SK-N-SH (cell line): ENCODE measurements at regions not wholly inside any gene's neighbourhood (a gene's known extent, or its start where the extent isn't known, plus 50 kb on each side); places are given as distances from the start of the nearest gene placed in this dataset.

Experiments used
- CTCF ChIA-PET: fragments of 300-600, 350-600 bp; formaldehyde crosslinking; extraction: SDS; loops from one replicate; lab custom pipeline; 2021; lab: Yijun Ruan, JAX
- POLR2A ChIA-PET: fragments of 350-600 bp; sonication (Branson Sonifier 250); formaldehyde crosslinking; extraction: SDS; loops from one replicate; lab custom pipeline; 2020; ENCODE audit warnings: antibody characterized with exemption, inconsistent platforms; lab: Yijun Ruan, JAX
- DNase-seq: peaks from one replicate; pipeline ENCODE4 v3.0.0; 2012
- H2AFZ ChIP-seq: fragments of 200-600 bp; sonication (generic); 2 replicates; pipeline ENCODE4 v1.8.1; 2016; ENCODE audit warnings: antibody characterized with exemption, mild to moderate bottlenecking, low read depth
- H3F3A ChIP-seq: fragments of 200-600 bp; sonication (generic); replicated peaks from 2 replicates; pipeline ENCODE3; 2016; ENCODE audit warnings: antibody characterized with exemption, mild to moderate bottlenecking; ENCODE audit not compliant: insufficient read depth
- H3K27ac ChIP-seq, 2 experiments: fragments of 200-500 bp in 1 of 2; fragments of 200-600 bp in 1 of 2; sonication (Bioruptor generic) in 1 of 2; sonication (generic), shearing (Covaris generic) in 1 of 2; 2 replicates each; pipeline versions ENCODE4 v1.5.1 to v1.6.1; 2014 to 2016; ENCODE audit warnings: low read depth in 2 of 2, inconsistent platforms in 1 of 2, low read length in 1 of 2, mild to moderate bottlenecking in 1 of 2, mixed read lengths in 1 of 2
- H3K27me3 ChIP-seq: fragments of 200-600 bp; sonication (generic), shearing (Covaris generic); 2 replicates; pipeline ENCODE4 v1.6.1; 2016; ENCODE audit warnings: mixed run types; ENCODE audit not compliant: insufficient read depth
- H3K36me3 ChIP-seq, 2 experiments: fragments of 200-500 bp in 1 of 2; fragments of 200-600 bp in 1 of 2; sonication (Bioruptor generic) in 1 of 2; sonication (generic) in 1 of 2; replicated peaks in 1 of 2; 2 replicates each; pipeline versions ENCODE3 to v1.5.1; 2014 to 2016; ENCODE audit warnings: low read length in 1 of 2, mild to moderate bottlenecking in 1 of 2; ENCODE audit not compliant: insufficient read depth in 2 of 2, control insufficient read depth in 1 of 2
- H3K4me1 ChIP-seq, 2 experiments: fragments of 200-500 bp in 1 of 2; fragments of 200-600 bp in 1 of 2; sonication (Bioruptor generic) in 1 of 2; sonication (generic), shearing (Covaris generic) in 1 of 2; 2 replicates each; pipeline versions ENCODE4 v1.5.1 to v1.6.1; 2014 to 2016; ENCODE audit warnings: low read depth in 1 of 2, low read length in 1 of 2, mixed run types in 1 of 2; ENCODE audit not compliant: insufficient read depth in 2 of 2, control insufficient read depth in 1 of 2
- H3K4me2 ChIP-seq: fragments of 200-600 bp; sonication (generic), shearing (Covaris generic); 2 replicates; pipeline ENCODE4 v1.6.1; 2017; ENCODE audit warnings: mixed run types
- H3K4me3 ChIP-seq, 2 experiments: fragments of 200-500 bp in 1 of 2; fragments of 200-600 bp in 1 of 2; sonication (Bioruptor generic) in 1 of 2; sonication (generic), shearing (Covaris generic) in 1 of 2; 2 replicates each; pipeline versions ENCODE4 v1.5.1 to v1.8.1; 2014 to 2016; ENCODE audit warnings: low read depth in 2 of 2, inconsistent platforms in 1 of 2, low read length in 1 of 2, mild to moderate bottlenecking in 1 of 2, mixed read lengths in 1 of 2, moderate library complexity in 1 of 2
- H3K79me2 ChIP-seq: fragments of 200-600 bp; sonication (generic); 2 replicates; pipeline ENCODE4 v1.8.1; 2017; ENCODE audit warnings: mild to moderate bottlenecking; ENCODE audit not compliant: insufficient read depth
- H3K9ac ChIP-seq: fragments of 200-600 bp; sonication (generic); 2 replicates; pipeline ENCODE4 v1.6.1; 2017; ENCODE audit warnings: mixed run types
- H3K9me2 ChIP-seq: fragments of 200-600 bp; sonication (generic); 2 replicates; pipeline ENCODE4 v1.6.1; 2017; ENCODE audit warnings: mixed run types
- H3K9me3 ChIP-seq: fragments of 200-600 bp; sonication (generic); 2 replicates; pipeline ENCODE4 v1.6.1; 2017; ENCODE audit warnings: mixed run types, mild to moderate bottlenecking, moderate library complexity
- H4K20me1 ChIP-seq: fragments of 200-600 bp; sonication (generic); 2 replicates; pipeline ENCODE4 v1.6.1; 2017; ENCODE audit warnings: mild to moderate bottlenecking, mixed run types; ENCODE audit not compliant: insufficient read depth
- CHD2 ChIP-seq: fragments of 150-350 bp; IDR thresholded peaks from 2 replicates; pipeline ENCODE4 v1.6.1; 2018; ENCODE audit warnings: low read length; ENCODE audit not compliant: partially characterized antibody
- ELF1 ChIP-seq: IDR thresholded peaks from 2 replicates; pipeline ENCODE4 v1.4.0; 2012
- EP300 ChIP-seq, 2 experiments: IDR thresholded peaks; 2 replicates each; pipeline versions ENCODE4 v1.4.0 to v1.6.1; 2012; ENCODE audit warnings: borderline replicate concordance in 1 of 2, low read depth in 1 of 2, low read length in 1 of 2
- EZH2phosphoT487 ChIP-seq: fragments of 200-600 bp; sonication (generic); IDR thresholded peaks from 2 replicates; pipeline ENCODE4 v1.6.1; 2017; ENCODE audit warnings: low read depth, mixed run types, mild to moderate bottlenecking, antibody characterized with exemption, moderate library complexity, borderline replicate concordance
- FOXM1 ChIP-seq: IDR thresholded peaks from 2 replicates; pipeline ENCODE4 v1.4.0; 2012; ENCODE audit warnings: low read depth, mild to moderate bottlenecking
- GABPA ChIP-seq: IDR thresholded peaks from 2 replicates; pipeline ENCODE4 v1.4.0; 2012; ENCODE audit warnings: low read depth, mild to moderate bottlenecking
- GATA2 ChIP-seq: sonication (generic); formaldehyde crosslinking; IDR thresholded peaks from 2 replicates; pipeline ENCODE4 v1.5.0; 2020; ENCODE audit warnings: mild to moderate bottlenecking, missing genetic modification reagents
- MEF2A ChIP-seq: IDR thresholded peaks from 2 replicates; pipeline ENCODE4 v1.4.0; 2012; ENCODE audit warnings: low read depth, borderline replicate concordance
- NFIC ChIP-seq: IDR thresholded peaks from 2 replicates; pipeline ENCODE4 v1.4.0; 2012; ENCODE audit warnings: borderline replicate concordance
- NRF1 ChIP-seq: IDR thresholded peaks from 2 replicates; pipeline ENCODE4 v1.6.1; 2012; ENCODE audit warnings: low read depth, mild to moderate bottlenecking, low read length
- POLR2AphosphoS5 ChIP-seq: IDR thresholded peaks from 2 replicates; pipeline ENCODE4 v1.6.1; 2012; ENCODE audit warnings: low read depth, low read length
- RAD21 ChIP-seq: IDR thresholded peaks from 2 replicates; pipeline ENCODE4 v1.6.1; 2012; ENCODE audit warnings: mild to moderate bottlenecking, low read length
- REST ChIP-seq: IDR thresholded peaks from 2 replicates; pipeline ENCODE4 v1.6.1; 2012; ENCODE audit warnings: mild to moderate bottlenecking, low read depth, low read length, moderate library complexity
- RXRA ChIP-seq: IDR thresholded peaks from 2 replicates; pipeline ENCODE4 v1.4.0; 2012; ENCODE audit warnings: low read depth, mild to moderate bottlenecking, borderline replicate concordance
- SMC3 ChIP-seq: IDR thresholded peaks from 2 replicates; pipeline ENCODE4 v1.6.1; 2012; ENCODE audit warnings: low read depth, low read length, improper control_type of control experiment
- TAF1 ChIP-seq: IDR thresholded peaks from 2 replicates; pipeline ENCODE4 v1.6.1; 2012; ENCODE audit warnings: low read depth, mild to moderate bottlenecking, low read length, moderate library complexity, borderline replicate concordance
- TCF12 ChIP-seq: IDR thresholded peaks from 2 replicates; pipeline ENCODE4 v1.4.0; 2012
- WGBS: methylation state at CpG from one replicate; pipeline ENCODE4 v1.1.6; 2017; ENCODE audit warnings: low lambda C conversion rate; 5-methylcytosine and 5-hydroxymethylcytosine counted together
- TF ChIP-seq, protein P1 (sequence below): IDR thresholded peaks from 2 replicates; pipeline ENCODE4 v1.4.0; 2012; ENCODE audit warnings: low read depth, borderline replicate concordance
- TF ChIP-seq, protein P2 (sequence below): fragments of 200-600 bp; sonication (generic); IDR thresholded peaks from 2 replicates; pipeline ENCODE4 v1.6.1; 2017; ENCODE audit warnings: antibody characterized with exemption, mild to moderate bottlenecking, moderate library complexity
- TF ChIP-seq, protein P3 (sequence below): IDR thresholded peaks from 2 replicates; pipeline ENCODE4 v1.4.0; 2012; ENCODE audit warnings: low read depth, borderline replicate concordance

- TF ChIP-seq FOXM1 (no peak), GATA2 (no peak), TCF12 (no peak), SMC3 (no peak), MEF2A (no peak), GABPA (no peak)
These were observed 96.4 kb upstream of the TAF11L2 start (continued) for GRCh38 chr5:17401470-17402288.

DNA sequence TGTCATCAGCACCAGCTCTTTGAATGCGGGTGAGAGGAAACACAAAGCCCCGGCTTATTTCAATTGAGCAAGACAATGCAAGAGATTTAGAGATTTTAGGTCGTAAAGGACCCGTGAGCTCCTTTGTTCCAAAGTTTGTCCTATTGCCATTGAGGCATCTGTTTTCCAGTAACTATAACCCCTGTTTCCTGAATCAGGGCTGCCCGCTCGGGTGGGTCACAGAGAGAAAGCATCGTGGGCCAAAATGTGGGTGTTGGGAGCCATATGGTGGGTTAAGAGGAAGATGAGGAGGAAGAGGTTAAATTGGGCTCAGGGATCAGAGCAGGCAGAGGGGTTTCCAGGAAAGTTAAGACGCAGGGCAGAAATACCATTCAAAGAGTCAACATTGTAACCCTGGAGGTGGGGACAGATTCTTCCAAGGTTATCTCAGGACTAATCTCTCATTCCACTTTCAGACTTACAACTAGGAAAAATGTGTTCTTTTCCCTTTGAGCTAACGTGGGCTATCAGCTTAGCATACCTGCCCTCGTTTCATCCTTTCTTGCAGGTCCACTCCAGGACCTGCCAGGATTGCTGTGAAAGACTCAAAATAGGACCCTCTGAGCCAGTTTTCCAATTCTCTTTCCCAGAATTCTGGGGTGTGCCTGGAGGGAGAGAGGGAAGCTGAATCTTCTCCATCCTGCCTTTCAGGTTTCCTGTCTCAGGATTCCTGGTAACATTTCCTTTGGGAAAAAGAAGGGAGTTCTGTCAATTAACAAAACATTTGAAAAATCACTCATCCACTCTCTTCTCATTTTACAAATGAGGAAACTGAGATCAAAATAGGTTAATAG, 95.5 kb upstream of the TAF11L2 start:
- POLR2A ChIA-PET = no interaction called here
- no peak for TF ChIP-seq NRF1
- no peak for TF ChIP-seq TCF12
- no peak for TF ChIP-seq POLR2AphosphoS5
- TF ChIP-seq GABPA = no peak
- TF ChIP-seq CHD2 = no peak
- TF ChIP-seq NFIC = no peak
- TF ChIP-seq ELF1 = no peak
- TF ChIP-seq EP300 (IDR thresholded peaks at IDR 0.05; ENCODE audit: borderline replicate concordance in 1 of 2, low read depth in 1 of 2, low read length in 1 of 2) = no peak
- no peak for TF ChIP-seq REST
- TF ChIP-seq, protein P1, sequence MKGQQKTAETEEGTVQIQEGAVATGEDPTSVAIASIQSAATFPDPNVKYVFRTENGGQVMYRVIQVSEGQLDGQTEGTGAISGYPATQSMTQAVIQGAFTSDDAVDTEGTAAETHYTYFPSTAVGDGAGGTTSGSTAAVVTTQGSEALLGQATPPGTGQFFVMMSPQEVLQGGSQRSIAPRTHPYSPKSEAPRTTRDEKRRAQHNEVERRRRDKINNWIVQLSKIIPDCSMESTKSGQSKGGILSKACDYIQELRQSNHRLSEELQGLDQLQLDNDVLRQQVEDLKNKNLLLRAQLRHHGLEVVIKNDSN = no peak
- TF ChIP-seq EZH2phosphoT487 = no peak
- TF ChIP-seq MEF2A = no peak
- TF ChIP-seq, protein P2, sequence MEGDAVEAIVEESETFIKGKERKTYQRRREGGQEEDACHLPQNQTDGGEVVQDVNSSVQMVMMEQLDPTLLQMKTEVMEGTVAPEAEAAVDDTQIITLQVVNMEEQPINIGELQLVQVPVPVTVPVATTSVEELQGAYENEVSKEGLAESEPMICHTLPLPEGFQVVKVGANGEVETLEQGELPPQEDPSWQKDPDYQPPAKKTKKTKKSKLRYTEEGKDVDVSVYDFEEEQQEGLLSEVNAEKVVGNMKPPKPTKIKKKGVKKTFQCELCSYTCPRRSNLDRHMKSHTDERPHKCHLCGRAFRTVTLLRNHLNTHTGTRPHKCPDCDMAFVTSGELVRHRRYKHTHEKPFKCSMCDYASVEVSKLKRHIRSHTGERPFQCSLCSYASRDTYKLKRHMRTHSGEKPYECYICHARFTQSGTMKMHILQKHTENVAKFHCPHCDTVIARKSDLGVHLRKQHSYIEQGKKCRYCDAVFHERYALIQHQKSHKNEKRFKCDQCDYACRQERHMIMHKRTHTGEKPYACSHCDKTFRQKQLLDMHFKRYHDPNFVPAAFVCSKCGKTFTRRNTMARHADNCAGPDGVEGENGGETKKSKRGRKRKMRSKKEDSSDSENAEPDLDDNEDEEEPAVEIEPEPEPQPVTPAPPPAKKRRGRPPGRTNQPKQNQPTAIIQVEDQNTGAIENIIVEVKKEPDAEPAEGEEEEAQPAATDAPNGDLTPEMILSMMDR = no peak
- TF ChIP-seq, protein P3, sequence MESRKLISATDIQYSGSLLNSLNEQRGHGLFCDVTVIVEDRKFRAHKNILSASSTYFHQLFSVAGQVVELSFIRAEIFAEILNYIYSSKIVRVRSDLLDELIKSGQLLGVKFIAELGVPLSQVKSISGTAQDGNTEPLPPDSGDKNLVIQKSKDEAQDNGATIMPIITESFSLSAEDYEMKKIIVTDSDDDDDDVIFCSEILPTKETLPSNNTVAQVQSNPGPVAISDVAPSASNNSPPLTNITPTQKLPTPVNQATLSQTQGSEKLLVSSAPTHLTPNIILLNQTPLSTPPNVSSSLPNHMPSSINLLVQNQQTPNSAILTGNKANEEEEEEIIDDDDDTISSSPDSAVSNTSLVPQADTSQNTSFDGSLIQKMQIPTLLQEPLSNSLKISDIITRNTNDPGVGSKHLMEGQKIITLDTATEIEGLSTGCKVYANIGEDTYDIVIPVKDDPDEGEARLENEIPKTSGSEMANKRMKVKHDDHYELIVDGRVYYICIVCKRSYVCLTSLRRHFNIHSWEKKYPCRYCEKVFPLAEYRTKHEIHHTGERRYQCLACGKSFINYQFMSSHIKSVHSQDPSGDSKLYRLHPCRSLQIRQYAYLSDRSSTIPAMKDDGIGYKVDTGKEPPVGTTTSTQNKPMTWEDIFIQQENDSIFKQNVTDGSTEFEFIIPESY = no peak
- no peak for TF ChIP-seq RAD21
- no peak for TF ChIP-seq RXRA
- no peak for TF ChIP-seq TAF1
- no peak overlapping the region for H3K27ac ChIP-seq
- H3K4me2 ChIP-seq = no peak overlapping the region
- H3K27me3 ChIP-seq = no peaks in the 10 kb centered on the region; the same call in 1 of the 2 replicates
- no peaks in the 10 kb centered on the region for H3K9me3 ChIP-seq
- CTCF ChIA-PET = no interaction called here
- H3F3A ChIP-seq = peaks cover 4% of the 10 kb centered on the region
- no peaks in the 10 kb centered on the region for H3K79me2 ChIP-seq
- no peak overlapping the region for H3K4me3 ChIP-seq
- no peak overlapping the region for H3K9ac ChIP-seq
- no peaks in the 10 kb centered on the region for H3K36me3 ChIP-seq
- H2AFZ ChIP-seq = no peak overlapping the region
- peaks cover 5 to 6% of the 10 kb centered on the region in 2 experiments; a peak in 3 of 4 replicates for H3K4me1 ChIP-seq
- WGBS = 49% methylated on average over 10 of the region's 10 CpGs
- no peaks in the 10 kb centered on the region for H4K20me1 ChIP-seq
- DNase-seq = no peak
- H3K9me2 ChIP-seq = no peaks in the 10 kb centered on the region
